ENCODE measurements at regions not wholly inside any gene's neighbourhood (a gene's known extent, or its start where the extent isn't known, plus 50 kb on each side); places are given as distances from the start of the nearest gene placed in this dataset.

- 0 out of 5 replicates have a peak, but pooled peaks cover 0 to 2% of the 10 kb centered on the region in 2 experiments for H3K9me3 Mint-ChIP-seq
- no peak overlapping the region for H3K14ac ChIP-seq (ENCODE audit: insufficient read depth, low read length)
- H2BK12ac ChIP-seq (ENCODE audit: insufficient read length, low read depth, low read length), result no peak overlapping the region
- TF ChIP-seq CTCF (conservative IDR thresholded peaks at IDR 0.05), result no peak
- H3K4me3 Mint-ChIP-seq, result no peak overlapping the region
- no peaks in the 10 kb centered on the region for H3K27me3 Mint-ChIP-seq (ENCODE audit: low read depth)
- H4K8ac ChIP-seq (replicated peaks; ENCODE audit: insufficient read length, low read depth, low read length), result no peak overlapping the region
- DNase-seq, result no peak
- no CpG with 5 or more reads among the region's 4 CpGs for WGBS (ENCODE audit: extremely low coverage, insufficient read length, low lambda C conversion rate)
- no peak overlapping the region for H2BK20ac ChIP-seq (ENCODE audit: low read depth, low read length, poor library complexity, severe bottlenecking)
- H3K56ac ChIP-seq (ENCODE audit: insufficient read length, low read depth, low read length), result no peak overlapping the region
- no peaks in the 10 kb centered on the region for H3K9me3 ChIP-seq (ENCODE audit: control insufficient read depth, low read depth, low read length)
- H2AK5ac ChIP-seq (ENCODE audit: insufficient read length, low read length), result no peak overlapping the region
- H3K4me1 ChIP-seq (ENCODE audit: insufficient read depth, low read length), result no peaks in the 10 kb centered on the region; the same call in 1 of the 2 replicates
- no peak overlapping the region for H2BK120ac ChIP-seq (ENCODE audit: low read depth, low read length, poor library complexity, severe bottlenecking)
- H3K23me2 ChIP-seq (ENCODE audit: insufficient read length, low read depth, low read length, poor library complexity, severe bottlenecking), result no peaks in the 10 kb centered on the region
- H3K4me1 Mint-ChIP-seq, result peaks cover 6 to 9% of the 10 kb centered on the region in 2 experiments
- no peak overlapping the region for H2BK15ac ChIP-seq (ENCODE audit: low read depth, low read length)
- H4K5ac ChIP-seq (ENCODE audit: insufficient read length, low read depth, low read length), result no peak overlapping the region
- H3K4ac ChIP-seq (ENCODE audit: low read depth, low read length), result no peak overlapping the region
- H3K36me3 Mint-ChIP-seq (ENCODE audit: insufficient read depth in 1 of 3, low read depth in 3 of 3), result no peaks in the 10 kb centered on the region; a peak in 1 of 7 replicates
- no peak overlapping the region for H3K4me2 ChIP-seq (ENCODE audit: insufficient read depth, insufficient read length, low read length)
- H3K27me3 ChIP-seq (ENCODE audit: insufficient read depth, low read length), result no peaks in the 10 kb centered on the region
- H3K23ac ChIP-seq (ENCODE audit: insufficient read length, low read depth, low read length), result no peak overlapping the region
- no peaks in the 10 kb centered on the region for H3K79me1 ChIP-seq (ENCODE audit: insufficient read depth, low read depth, low read length, poor library complexity, severe bottlenecking)
- H4K20me1 ChIP-seq (ENCODE audit: control insufficient read depth, insufficient read depth, insufficient read length), result no peaks in the 10 kb centered on the region
- H2AFZ ChIP-seq (ENCODE audit: low read length), result no peak overlapping the region
- no peak overlapping the region; a peak in 1 of 7 replicates for H3K27ac Mint-ChIP-seq
- H3K9ac ChIP-seq (ENCODE audit: extremely low read depth, insufficient read length, low read length), result no peak overlapping the region
- no peaks in the 10 kb centered on the region for H3K79me2 ChIP-seq (ENCODE audit: insufficient read depth, low read length)
- no peak overlapping the region for H4K91ac ChIP-seq (ENCODE audit: insufficient read length, low read depth, low read length)
- no peak overlapping the region for H3K18ac ChIP-seq (ENCODE audit: insufficient read length, low read depth, low read length)
- H2BK5ac ChIP-seq (ENCODE audit: insufficient read length, low read length), result no peak overlapping the region
- H3K27ac ChIP-seq (ENCODE audit: insufficient read length, low read depth, low read length), result no peak overlapping the region
- H3T11ph ChIP-seq (ENCODE audit: low read length), result no peak overlapping the region
Measured at GRCh38 chr12:39235990-39236767, 206.7 kb downstream of the KIF21A start.

Measured in H9 (cell line).